GM12864 (cell line): ENCODE measurements at regions not wholly inside any gene's neighbourhood (a gene's known extent, or its start where the extent isn't known, plus 50 kb on each side); places are given as distances from the start of the nearest gene placed in this dataset.

ENCODE experiments used
- DNase-seq: peaks from one replicate; pipeline ENCODE4 v3.0.0-alpha.2; 2011; ENCODE audit warnings: low read depth
- H3K4me3 ChIP-seq: 2 replicates; pipeline ENCODE4 v1.5.1; 2011; ENCODE audit warnings: mild to moderate bottlenecking, low read depth, low read length, control low read depth
- CTCF ChIP-seq: IDR thresholded peaks from 2 replicates; pipeline ENCODE4 v1.5.1; 2011; ENCODE audit warnings: low read depth, mild to moderate bottlenecking, moderate library complexity, low read length, control low read depth, inconsistent platforms; ENCODE audit errors: missing control alignments

GRCh38 chr15:67914028-67914427, 74.2 kb upstream of the RNU6-1 start:
- TF ChIP-seq CTCF = no peak
- DNase-seq = no peak
- H3K4me3 ChIP-seq = no peak overlapping the region

GRCh38 chr15:67914537-67915460, 75.0 kb upstream of the RNU6-1 start:
- no peak for DNase-seq
- TF ChIP-seq CTCF = no peak
- no peak overlapping the region for H3K4me3 ChIP-seq

GRCh38 chr15:67915461-67916374, 75.9 kb upstream of the RNU6-1 start:
- DNase-seq = no peak
- TF ChIP-seq CTCF = no peak
- no peak overlapping the region for H3K4me3 ChIP-seq

DNA sequence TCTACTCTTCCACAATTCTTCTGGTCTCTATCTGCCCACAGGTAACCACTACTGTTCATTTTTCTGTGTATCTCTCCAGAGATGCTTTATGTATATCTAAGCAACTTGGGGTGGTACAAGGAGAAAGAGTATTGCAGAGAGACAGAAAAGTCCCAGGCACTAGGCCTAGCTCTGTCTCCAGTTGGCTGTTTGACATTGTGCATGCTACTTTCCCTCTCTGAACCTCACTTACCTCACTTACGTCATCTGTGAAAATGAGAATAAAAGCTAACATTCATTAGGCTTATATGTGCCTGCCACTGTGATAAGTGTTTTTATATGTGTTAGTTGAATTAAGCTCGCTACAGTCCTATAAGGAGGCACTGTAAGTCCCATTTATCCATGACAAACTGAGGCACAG, 76.7 kb upstream of the RNU6-1 start:
- no peak for TF ChIP-seq CTCF
- H3K4me3 ChIP-seq = no peak overlapping the region
- DNase-seq = no peak

- DNase-seq = no peak
- TF ChIP-seq CTCF = no peak
- no peak overlapping the region for H3K4me3 ChIP-seq
Observed at GRCh38 chr15:67917037-67917436, 77.2 kb upstream of the RNU6-1 start.

DNA sequence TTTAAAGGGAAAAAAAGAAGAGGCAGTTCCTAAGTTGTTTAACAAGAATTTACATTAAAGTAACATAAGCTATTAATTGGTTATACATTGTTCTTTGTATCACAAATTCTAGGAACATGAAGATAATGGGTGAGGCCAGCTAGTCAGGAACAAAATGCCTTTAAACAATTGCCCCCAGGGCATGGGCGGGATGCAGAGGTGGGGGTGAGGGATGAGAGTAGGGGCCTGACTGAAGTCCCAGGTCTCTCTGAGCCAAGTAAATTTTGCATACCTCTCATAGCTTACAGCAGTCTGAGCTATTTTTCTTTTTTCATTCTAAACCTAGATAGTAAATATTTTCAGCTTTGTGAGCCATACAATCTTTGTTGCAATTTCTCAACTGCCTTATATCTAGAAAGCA, 77.8 kb upstream of the RNU6-1 start:
- DNase-seq = no peak
- no peak overlapping the region for H3K4me3 ChIP-seq
- TF ChIP-seq CTCF = no peak
